SU-DHL-6 (cell line): ENCODE measurements at regions not wholly inside any gene's neighbourhood (a gene's known extent, or its start where the extent isn't known, plus 50 kb on each side); places are given as distances from the start of the nearest gene placed in this dataset.

ENCODE experiments used
- EZH2phosphoT487 ChIP-seq: fragments of 200-600 bp; sonication (generic), shearing (Covaris generic); conservative IDR thresholded peaks from 2 replicates; pipeline ENCODE4 v1.6.1; 2018; ENCODE audit warnings: mild to moderate bottlenecking, antibody characterized with exemption, low read length, moderate library complexity, mixed read lengths
- TF ChIP-seq, protein P1 (sequence below): fragments of 200-600 bp; sonication (generic); IDR thresholded peaks from one replicate; pipeline ENCODE4 v1.5.1; 2017; ENCODE audit warnings: antibody characterized with exemption, mild to moderate bottlenecking, low read length, moderate library complexity; ENCODE audit not compliant: insufficient read depth, poor library complexity, severe bottlenecking

DNA sequence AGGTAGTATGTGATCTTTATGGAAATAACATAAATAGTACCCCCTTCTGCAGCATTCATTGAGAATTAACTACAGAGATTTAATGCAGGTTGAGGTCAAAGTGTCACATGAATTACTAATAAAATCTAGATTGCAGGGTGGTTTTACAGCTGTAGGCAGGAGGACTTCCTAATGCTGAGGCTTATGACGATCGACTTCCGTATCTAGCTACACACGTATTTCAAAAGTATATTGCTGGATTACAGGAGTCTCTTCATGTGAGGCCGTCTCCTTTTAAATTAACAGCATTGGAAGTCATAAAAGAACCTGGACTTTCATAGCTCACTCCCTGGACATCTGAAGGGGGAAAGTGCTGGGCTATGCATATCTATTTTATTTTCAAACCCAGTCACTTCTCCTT is 180.9 kb downstream of the OSTF1 start:
- TF ChIP-seq, protein P1, sequence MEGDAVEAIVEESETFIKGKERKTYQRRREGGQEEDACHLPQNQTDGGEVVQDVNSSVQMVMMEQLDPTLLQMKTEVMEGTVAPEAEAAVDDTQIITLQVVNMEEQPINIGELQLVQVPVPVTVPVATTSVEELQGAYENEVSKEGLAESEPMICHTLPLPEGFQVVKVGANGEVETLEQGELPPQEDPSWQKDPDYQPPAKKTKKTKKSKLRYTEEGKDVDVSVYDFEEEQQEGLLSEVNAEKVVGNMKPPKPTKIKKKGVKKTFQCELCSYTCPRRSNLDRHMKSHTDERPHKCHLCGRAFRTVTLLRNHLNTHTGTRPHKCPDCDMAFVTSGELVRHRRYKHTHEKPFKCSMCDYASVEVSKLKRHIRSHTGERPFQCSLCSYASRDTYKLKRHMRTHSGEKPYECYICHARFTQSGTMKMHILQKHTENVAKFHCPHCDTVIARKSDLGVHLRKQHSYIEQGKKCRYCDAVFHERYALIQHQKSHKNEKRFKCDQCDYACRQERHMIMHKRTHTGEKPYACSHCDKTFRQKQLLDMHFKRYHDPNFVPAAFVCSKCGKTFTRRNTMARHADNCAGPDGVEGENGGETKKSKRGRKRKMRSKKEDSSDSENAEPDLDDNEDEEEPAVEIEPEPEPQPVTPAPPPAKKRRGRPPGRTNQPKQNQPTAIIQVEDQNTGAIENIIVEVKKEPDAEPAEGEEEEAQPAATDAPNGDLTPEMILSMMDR: no peak
- no peak for TF ChIP-seq EZH2phosphoT487
